HepG2 (cell line): ENCODE measurements at regions not wholly inside any gene's neighbourhood (a gene's known extent, or its start where the extent isn't known, plus 50 kb on each side); places are given as distances from the start of the nearest gene placed in this dataset.
A peak's percentile ranks its signal among the peaks of the same experiment; 100 is the strongest.

Experiments
- ATAC-seq: fragments of 200-7000 bp; cut with Tn5 transposase; 3 replicates; pipeline ENCODE4 v1.9.1; 2020; ENCODE audit warnings: mild to moderate bottlenecking, moderate library complexity
- BruUV-seq: library from RNA; stranded (reverse); fragments of 400-500 nt; replicated peaks from 2 replicates; lab custom pipeline; 2021; lab: Mats Ljungman, UMichigan
- CTCF ChIA-PET: fragments of 300-600 bp; formaldehyde crosslinking; extraction: SDS; loops from one replicate; lab custom pipeline; 2021; ENCODE audit warnings: low total read pairs, inconsistent platforms, low intra/inter-chr PET ratio; lab: Yijun Ruan, JAX
- POLR2A ChIA-PET: fragments of 350-600 bp; sonication (Branson Sonifier 250); formaldehyde crosslinking; loops from one replicate; lab custom pipeline; 2020; ENCODE audit warnings: antibody characterized with exemption, inconsistent platforms; lab: Yijun Ruan, JAX
- DNase-seq: peaks from one replicate; pipeline ENCODE4 v3.0.0-alpha.2; 2015; ENCODE audit warnings: low spot score
- FAIRE-seq: peaks from 3 replicates; lab custom pipeline; 2011; peaks lifted over from hg19 to GRCh38; lab: Jason Lieb, UNC
- H2AFZ ChIP-seq: one replicate; pipeline ENCODE4 v1.6.1; 2011; ENCODE audit warnings: low read length, inconsistent platforms
- H3K27ac ChIP-seq: fragments of 300-600 bp; 3 replicates; pipeline ENCODE4 v1.8.0; 2011; ENCODE audit warnings: mixed run types, mild to moderate bottlenecking, mixed read lengths, low read length, inconsistent platforms; ENCODE audit not compliant: insufficient read depth; ENCODE audit errors: extremely low read length
- H3K27me3 ChIP-seq, 2 experiments: fragments of 200-600 bp in 1 of 2; 2 replicates in 1 of 2; 3 replicates in 1 of 2; pipeline versions ENCODE4 v1.6.0 to v1.8.0; 2011; ENCODE audit warnings: low read length in 2 of 2, mild to moderate bottlenecking in 2 of 2, moderate library complexity in 2 of 2, inconsistent platforms in 1 of 2; ENCODE audit not compliant: insufficient read depth in 2 of 2, control insufficient read depth in 1 of 2
- H3K36me3 ChIP-seq, 2 experiments: fragments of 200-600 bp in 1 of 2; replicated peaks in 1 of 2; 2 replicates in 1 of 2; 3 replicates in 1 of 2; pipeline versions ENCODE4 v1.5.1 to v1.8.0; 2011; ENCODE audit warnings: low read length in 2 of 2, inconsistent platforms in 1 of 2; ENCODE audit not compliant: insufficient read depth in 2 of 2, control insufficient read depth in 1 of 2
- H3K4me1 ChIP-seq: 2 replicates; pipeline ENCODE4 v1.5.1; 2012; ENCODE audit warnings: low read length, inconsistent platforms; ENCODE audit not compliant: insufficient read depth
- H3K4me2 ChIP-seq: 2 replicates; pipeline ENCODE4 v1.6.0; 2011; ENCODE audit warnings: low read depth, low read length, inconsistent platforms
- H3K4me3 ChIP-seq, 3 experiments: fragments of 200-600 bp in 1 of 3; sonication (generic), shearing (Covaris generic) in 1 of 3; replicated peaks in 1 of 3; 2 replicates each; pipeline ENCODE4 v1.5.1; 2011 to 2016; ENCODE audit warnings: low read length in 3 of 3, inconsistent platforms in 2 of 3, low read depth in 2 of 3, mild to moderate bottlenecking in 2 of 3, control low read depth in 1 of 3, mixed read lengths in 1 of 3; ENCODE audit not compliant: insufficient read depth in 1 of 3
- H3K79me2 ChIP-seq: one replicate; pipeline ENCODE4 v1.6.1; 2011; ENCODE audit warnings: low read length, inconsistent platforms; ENCODE audit not compliant: insufficient read depth
- H3K9ac ChIP-seq: 2 replicates; pipeline ENCODE4 v1.6.0; 2011; ENCODE audit warnings: mild to moderate bottlenecking, low read depth, low read length, inconsistent platforms; ENCODE audit not compliant: insufficient read depth
- H3K9me3 ChIP-seq: 2 replicates; pipeline ENCODE4 v1.5.1; 2012; ENCODE audit warnings: mild to moderate bottlenecking, low read length
- H4K20me1 ChIP-seq: 2 replicates; pipeline ENCODE4 v1.6.0; 2011; ENCODE audit warnings: inconsistent platforms, mild to moderate bottlenecking, low read length, moderate library complexity; ENCODE audit not compliant: insufficient read depth
- ARID2 ChIP-seq: sonication (generic); formaldehyde crosslinking; IDR thresholded peaks from 2 replicates; pipeline ENCODE4 v1.8.1; 2022; ENCODE audit warnings: mild to moderate bottlenecking, missing genetic modification reagents, borderline replicate concordance
- CHCHD3 ChIP-seq: sonication (generic); formaldehyde crosslinking; IDR thresholded peaks from 2 replicates; pipeline ENCODE4 v1.8.0; 2022; ENCODE audit warnings: mild to moderate bottlenecking, missing genetic modification reagents, moderate library complexity
- GTF2F1 ChIP-seq: fragments of 150-350 bp; IDR thresholded peaks from 2 replicates; pipeline ENCODE4 v1.6.1; 2014; ENCODE audit warnings: low read length
- HMG20B ChIP-seq: conservative IDR thresholded peaks from 2 replicates; pipeline ENCODE4 v1.6.1; 2016; ENCODE audit warnings: missing genetic modification reagents, missing compliant biosample characterization
- JUN ChIP-seq: sonication (generic); formaldehyde crosslinking; IDR thresholded peaks from 2 replicates; pipeline ENCODE4 v1.4.0; 2020; ENCODE audit warnings: mild to moderate bottlenecking, missing genetic modification reagents
- NCOA2 ChIP-seq: sonication (generic); formaldehyde crosslinking; IDR thresholded peaks from 2 replicates; pipeline ENCODE4 v1.8.0; 2022; ENCODE audit warnings: inconsistent platforms
- RFXANK ChIP-seq: IDR thresholded peaks from 2 replicates; pipeline ENCODE4 v1.6.1; 2016
- SMARCE1 ChIP-seq: fragments of 450-650 bp; IDR thresholded peaks from 2 replicates; pipeline ENCODE4 v1.6.1; 2017; ENCODE audit warnings: borderline replicate concordance
- ZNF280D ChIP-seq: sonication (generic); formaldehyde crosslinking; IDR thresholded peaks from 2 replicates; pipeline ENCODE4 v1.5.1; 2020; ENCODE audit warnings: mild to moderate bottlenecking, missing genetic modification reagents
- ZNF569 ChIP-seq: sonication (generic); formaldehyde crosslinking; IDR thresholded peaks from 2 replicates; pipeline ENCODE4 v1.5.0; 2020; ENCODE audit warnings: mild to moderate bottlenecking, missing genetic modification reagents, moderate library complexity, borderline replicate concordance
- ZUFSP ChIP-seq: sonication (generic); formaldehyde crosslinking; IDR thresholded peaks from 2 replicates; pipeline ENCODE4 v1.9.0; 2021; ENCODE audit warnings: missing genetic modification reagents, mild to moderate bottlenecking, borderline replicate concordance
- WGBS: methylation state at CpG from one replicate; pipeline ENCODE4 v1.1.6; 2017; ENCODE audit warnings: low lambda C conversion rate; 5-methylcytosine and 5-hydroxymethylcytosine counted together
- in situ Hi-C: cut with HindIII; loops from 2 replicates; pipeline ENCODE4 v1.10.0; 2017; ENCODE audit warnings: low pct_unique_long_range_greater_than_20kb; ENCODE audit not compliant: extremely low pct_ligation_motif_present
- intact Hi-C: fragments of 100-400 bp; cut with micrococcal nuclease; formaldehyde crosslinking; loops from one replicate; pipeline ENCODE4 v1.10.0; 2022; ENCODE audit not compliant: unreplicated experiment

GRCh38 chr17:83152745-83153611, 73.6 kb downstream of the METRNL start:
- Histone ChIP-seq H3K36me3 (no peaks in the 10 kb centered on the region), H3K9ac (0 out of 2 replicates have a peak overlapping the region, but pooled peaks have one; percentile 67), H3K4me2 (0 out of 2 replicates have a peak overlapping the region, but pooled peaks have one; percentile 80), H3K79me2 (no peaks in the 10 kb centered on the region), H3K9me3 (no peaks in the 10 kb centered on the region), H2AFZ (no peak overlapping the region), H3K4me3 (no peak overlapping the region), H3K27ac (no peak overlapping the region), H3K27me3 (peaks cover 1 to 27% of the 10 kb centered on the region in 2 experiments), H4K20me1 (no peaks in the 10 kb centered on the region), H3K4me1 (peaks cover 33% of the 10 kb centered on the region)
- FAIRE-seq (no peak), ATAC-seq (no peak), DNase-seq (no peak)
- CTCF ChIA-PET = no interaction called here
- POLR2A ChIA-PET = no interaction called here
- intact Hi-C loops (no loop called here), in situ Hi-C loops (no loop called here)
- BruUV-seq = no TSS peak
- 94% methylated on average over 63 of the region's 64 CpGs for WGBS
- TF ChIP-seq ARID2 = no peak
- TF ChIP-seq RFXANK = no peak
- no peak for TF ChIP-seq JUN
- TF ChIP-seq CHCHD3 (CRISPR knock-in tag) = no peak
- TF ChIP-seq HMG20B (CRISPR knock-in tag) = no peak
- no peak for TF ChIP-seq SMARCE1
- TF ChIP-seq ZUFSP (CRISPR knock-in tag) = no peak
- TF ChIP-seq NCOA2 (CRISPR knock-in tag) = no peak
- TF ChIP-seq ZNF280D (CRISPR knock-in tag) = no peak
- no peak for TF ChIP-seq GTF2F1
- TF ChIP-seq ZNF569 (CRISPR knock-in tag) = no peak
